ENCODE measurements at regions not wholly inside any gene's neighbourhood (a gene's known extent, or its start where the extent isn't known, plus 50 kb on each side); places are given as distances from the start of the nearest gene placed in this dataset.

DNA sequence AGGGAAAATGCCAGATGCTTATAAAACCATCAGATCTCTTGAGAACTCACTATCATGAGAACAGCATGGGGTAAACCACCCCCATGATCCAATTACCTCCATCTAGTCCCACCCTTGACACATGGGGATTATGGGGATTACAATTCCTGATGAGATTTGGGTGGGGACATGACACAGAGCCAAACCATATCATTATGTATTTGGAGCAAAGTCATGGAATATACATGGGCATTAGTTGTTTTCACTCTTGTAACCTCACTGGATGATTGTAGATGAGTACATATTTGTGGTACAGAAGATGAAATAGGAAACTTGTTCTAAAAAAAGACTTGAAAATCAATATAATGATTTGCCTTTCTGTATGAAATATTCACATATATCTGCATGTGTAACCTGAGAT lies 674.5 kb upstream of the BOD1L1 start:
- Mint-ChIP-seq H3K4me3 (no peak overlapping the region), H3K9me3 (peaks cover 0 to 13% (median 5%) of the 10 kb centered on the region in 6 donors), H3K27me3 (ENCODE audit: low read depth in 3 of 3) (no peaks in the 10 kb centered on the region), H3K27ac (no peak overlapping the region), H3K36me3 (peaks cover 0 to 6% (median 0%) of the 10 kb centered on the region in 3 donors), H3K4me1 (peaks cover 0 to 6% of the 10 kb centered on the region in 2 donors)
- no peak for DNase-seq

DNA sequence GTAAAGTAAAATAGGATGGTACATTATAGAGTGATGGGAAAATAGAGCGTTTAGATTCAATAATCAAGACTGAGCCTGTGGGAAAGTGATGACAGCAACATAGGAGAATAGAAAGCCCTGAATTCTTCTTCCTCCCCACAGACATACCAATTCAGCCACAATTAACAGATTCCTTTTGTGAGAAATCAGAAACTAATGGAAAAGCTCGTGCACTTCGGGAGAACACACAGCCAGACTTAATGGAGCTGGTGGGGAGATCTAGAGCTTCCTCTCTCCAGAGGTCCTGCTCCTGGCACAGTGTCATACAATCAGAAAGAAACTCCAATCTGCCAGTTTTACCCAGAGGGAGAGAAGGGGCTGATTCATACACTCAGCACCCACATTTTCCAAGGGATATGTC lies 676.3 kb upstream of the BOD1L1 start:
- no peak for DNase-seq
- Mint-ChIP-seq H3K27me3 (ENCODE audit: low read depth in 3 of 3) (no peaks in the 10 kb centered on the region), H3K27ac (no peak overlapping the region), H3K36me3 (peaks cover 0 to 6% (median 0%) of the 10 kb centered on the region in 3 donors), H3K9me3 (peaks cover 2 to 14% (median 6%) of the 10 kb centered on the region in 6 donors), H3K4me3 (no peak overlapping the region), H3K4me1 (peaks cover 0 to 6% of the 10 kb centered on the region in 2 donors)

DNA sequence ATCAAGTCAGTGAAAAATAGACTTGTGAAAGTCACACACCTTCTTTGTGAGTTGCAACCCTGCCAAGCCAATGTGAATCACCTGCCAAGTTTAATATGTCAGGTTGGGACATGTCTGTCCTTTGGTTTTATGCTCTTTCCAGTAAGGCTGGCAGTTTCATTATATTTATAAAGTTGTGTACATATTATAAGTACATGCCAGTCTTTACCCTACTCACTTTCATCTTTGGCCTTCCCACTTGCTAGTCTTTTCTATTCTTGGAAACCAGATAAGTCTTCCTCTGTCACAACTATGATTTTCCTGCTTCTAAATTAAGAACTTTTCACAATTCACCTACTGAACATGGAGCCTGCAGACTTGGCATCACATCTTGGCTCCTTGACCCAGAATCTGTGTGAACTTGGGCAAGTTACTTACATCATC lies 680.7 kb upstream of the BOD1L1 start:
- H3K9me3 Mint-ChIP-seq, result peaks cover 2 to 25% (median 7%) of the 10 kb centered on the region in 6 donors
- DNase-seq, result no peak
- H3K4me3 Mint-ChIP-seq, result no peak overlapping the region
- H3K4me1 Mint-ChIP-seq, result peaks cover 0 to 6% of the 10 kb centered on the region in 2 donors
- H3K36me3 Mint-ChIP-seq, result peaks cover 0 to 6% (median 0%) of the 10 kb centered on the region in 3 donors
- no peak overlapping the region for H3K27ac Mint-ChIP-seq
- no peaks in the 10 kb centered on the region for H3K27me3 Mint-ChIP-seq (ENCODE audit: low read depth in 3 of 3)

DNA sequence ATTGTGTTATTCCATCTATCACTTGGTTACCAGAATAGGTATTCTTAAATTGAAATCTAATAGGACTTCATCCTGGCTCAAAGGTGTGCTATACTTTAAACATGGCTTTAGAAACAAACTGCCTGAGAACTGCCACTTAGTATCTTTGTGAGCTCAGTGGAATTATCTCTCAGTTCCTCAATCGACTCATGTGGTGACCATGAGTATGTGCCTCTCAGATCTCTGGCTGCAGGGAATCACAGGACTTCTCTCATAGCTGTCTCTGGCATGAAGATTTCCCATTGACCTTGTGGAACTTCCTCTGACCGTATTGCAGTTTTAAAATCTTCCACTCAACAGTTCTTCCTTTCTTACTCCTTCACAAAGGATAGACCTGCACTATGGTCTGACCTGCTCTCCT lies 681.9 kb upstream of the BOD1L1 start:
- H3K4me1 Mint-ChIP-seq, result peaks cover 0 to 6% of the 10 kb centered on the region in 2 donors
- no peak overlapping the region for H3K4me3 Mint-ChIP-seq
- no peak overlapping the region for H3K27ac Mint-ChIP-seq
- DNase-seq, result no peak
- H3K36me3 Mint-ChIP-seq, result peaks cover 0 to 6% (median 0%) of the 10 kb centered on the region in 3 donors
- peaks cover 0 to 25% (median 8%) of the 10 kb centered on the region in 6 donors for H3K9me3 Mint-ChIP-seq
- no peaks in the 10 kb centered on the region for H3K27me3 Mint-ChIP-seq (ENCODE audit: low read depth in 3 of 3)

DNA sequence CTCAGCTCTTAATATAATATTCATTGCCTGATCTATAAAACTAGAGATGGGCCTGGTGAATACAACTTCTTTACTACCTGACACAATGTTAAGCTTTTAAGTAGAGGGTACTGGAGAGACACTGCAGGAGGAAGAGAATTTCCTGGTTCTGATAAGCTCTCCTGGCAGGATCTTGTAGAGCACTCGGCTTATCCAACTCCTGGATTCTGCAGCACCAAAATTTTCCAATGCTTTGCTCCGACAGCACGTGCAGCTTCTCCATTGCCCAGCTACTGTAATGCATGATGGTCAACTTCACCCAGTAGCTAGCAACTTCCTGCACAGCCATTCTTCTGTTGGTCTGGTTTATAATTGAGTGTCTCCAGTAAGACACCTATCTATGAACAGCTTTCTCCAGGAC lies 686.2 kb upstream of the BOD1L1 start:
- DNase-seq, result no peak
- Mint-ChIP-seq H3K36me3 (no peaks in the 10 kb centered on the region), H3K27me3 (ENCODE audit: low read depth in 3 of 3) (no peaks in the 10 kb centered on the region), H3K27ac (no peak overlapping the region), H3K4me1 (peaks cover 0 to 4% of the 10 kb centered on the region in 2 donors), H3K9me3 (peaks cover 2 to 12% (median 4%) of the 10 kb centered on the region in 6 donors), H3K4me3 (no peak overlapping the region)

DNA sequence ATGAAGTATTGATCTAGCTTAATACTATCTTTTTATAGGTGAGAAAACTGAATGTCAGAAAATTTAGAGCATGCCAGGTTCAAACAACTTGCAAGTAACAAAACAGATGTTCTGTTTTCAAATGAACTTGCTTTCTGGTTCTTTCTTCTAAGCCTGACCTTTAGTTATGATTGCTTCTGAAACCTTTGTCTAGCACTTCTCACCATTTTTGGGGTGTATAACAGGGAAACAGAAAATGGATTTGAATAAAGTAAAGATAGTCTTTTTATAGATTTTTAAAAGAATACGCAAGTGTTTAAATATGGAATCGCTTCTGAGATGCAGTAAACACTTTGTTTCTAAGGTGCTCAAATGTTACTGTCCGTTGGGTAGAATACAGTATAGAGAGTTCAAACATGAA lies 687.2 kb upstream of the CPEB2 start:
- Mint-ChIP-seq H3K4me3 (no peak overlapping the region), H3K27ac (no peak overlapping the region), H3K4me1 (peaks cover 0 to 9% of the 10 kb centered on the region in 2 donors), H3K9me3 (peaks cover 2 to 6% (median 3%) of the 10 kb centered on the region in 6 donors), H3K27me3 (ENCODE audit: low read depth in 3 of 3) (no peaks in the 10 kb centered on the region), H3K36me3 (no peaks in the 10 kb centered on the region)
- no peak for DNase-seq

DNA sequence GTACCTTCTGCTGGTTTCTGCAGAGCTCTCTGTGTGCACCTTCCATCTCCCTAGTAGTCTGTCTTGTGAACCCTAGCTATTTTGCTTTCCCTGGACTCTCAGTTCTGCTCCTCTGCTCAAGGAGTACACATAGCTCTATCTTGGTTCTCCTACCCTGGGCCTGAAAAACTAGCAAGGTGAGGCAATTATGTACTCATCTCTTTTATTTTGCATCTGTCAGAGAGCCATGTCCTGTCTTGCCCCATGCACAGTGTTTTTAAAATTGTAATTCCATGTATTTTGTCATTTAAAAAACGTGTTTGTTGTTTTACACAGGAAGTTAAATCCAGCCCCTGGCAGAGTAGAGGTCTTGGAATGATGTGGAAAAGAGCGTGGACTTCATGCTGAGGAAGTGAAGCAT lies 684.9 kb upstream of the CPEB2 start:
- Mint-ChIP-seq H3K27me3 (ENCODE audit: low read depth in 3 of 3) (no peaks in the 10 kb centered on the region), H3K36me3 (no peaks in the 10 kb centered on the region), H3K9me3 (peaks cover 0 to 7% (median under 1%) of the 10 kb centered on the region in 6 donors), H3K4me3 (no peak overlapping the region), H3K4me1 (peaks cover 0 to 9% of the 10 kb centered on the region in 2 donors), H3K27ac (no peak overlapping the region)
- DNase-seq, result no peak

DNA sequence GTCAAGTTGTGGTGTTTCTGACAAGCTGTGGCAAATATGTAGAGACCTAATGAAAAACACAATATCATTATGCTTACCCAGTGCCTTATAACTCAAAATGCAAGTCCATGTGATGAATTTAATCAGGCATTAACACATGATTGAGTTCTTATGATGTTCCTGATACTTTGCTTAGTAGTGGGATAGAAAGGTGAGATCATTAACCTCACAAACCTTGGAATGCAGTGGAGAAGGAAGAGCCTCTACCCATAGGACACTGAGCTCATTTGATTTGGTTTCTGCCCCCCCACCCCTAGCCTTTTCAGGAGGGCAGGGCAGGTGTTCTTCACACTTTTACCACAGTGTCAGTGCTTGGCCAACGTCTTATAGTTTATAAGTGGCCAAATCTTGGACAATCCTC lies 683.6 kb upstream of the CPEB2 start:
- no peak for DNase-seq
- H3K4me3 Mint-ChIP-seq, result no peak overlapping the region
- H3K4me1 Mint-ChIP-seq, result peaks cover 0 to 9% of the 10 kb centered on the region in 2 donors
- peaks cover 0 to 7% (median under 1%) of the 10 kb centered on the region in 6 donors for H3K9me3 Mint-ChIP-seq
- H3K27ac Mint-ChIP-seq, result no peak overlapping the region
- H3K36me3 Mint-ChIP-seq, result no peaks in the 10 kb centered on the region
- H3K27me3 Mint-ChIP-seq (ENCODE audit: low read depth in 3 of 3), result no peaks in the 10 kb centered on the region

DNA sequence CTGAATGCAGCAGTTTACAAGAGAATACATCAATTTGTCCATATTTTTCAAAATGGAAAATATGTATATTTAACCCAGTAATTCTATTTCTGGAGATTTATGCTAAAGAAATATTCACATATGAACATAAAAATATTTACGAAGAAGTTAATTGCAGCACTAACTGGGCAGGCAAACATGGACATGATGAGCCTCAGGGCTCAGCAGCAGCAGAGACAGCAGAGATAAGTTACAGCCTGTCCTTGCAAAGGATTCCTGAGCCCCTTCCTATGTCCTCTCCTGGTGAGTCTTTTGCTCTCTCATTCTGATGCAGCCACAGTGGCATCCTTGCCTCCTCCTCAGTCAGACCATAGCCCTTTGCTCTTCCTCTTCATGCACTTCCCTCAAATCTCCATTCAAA lies 680.6 kb upstream of the CPEB2 start:
- Mint-ChIP-seq H3K4me1 (peaks cover 0 to 9% of the 10 kb centered on the region in 2 donors), H3K36me3 (no peaks in the 10 kb centered on the region), H3K9me3 (peaks cover 0 to 8% (median 4%) of the 10 kb centered on the region in 6 donors), H3K27ac (no peak overlapping the region), H3K4me3 (no peak overlapping the region), H3K27me3 (ENCODE audit: low read depth in 3 of 3) (peaks cover 0 to 2% (median 0%) of the 10 kb centered on the region in 3 donors)
- DNase-seq, result no peak

DNA sequence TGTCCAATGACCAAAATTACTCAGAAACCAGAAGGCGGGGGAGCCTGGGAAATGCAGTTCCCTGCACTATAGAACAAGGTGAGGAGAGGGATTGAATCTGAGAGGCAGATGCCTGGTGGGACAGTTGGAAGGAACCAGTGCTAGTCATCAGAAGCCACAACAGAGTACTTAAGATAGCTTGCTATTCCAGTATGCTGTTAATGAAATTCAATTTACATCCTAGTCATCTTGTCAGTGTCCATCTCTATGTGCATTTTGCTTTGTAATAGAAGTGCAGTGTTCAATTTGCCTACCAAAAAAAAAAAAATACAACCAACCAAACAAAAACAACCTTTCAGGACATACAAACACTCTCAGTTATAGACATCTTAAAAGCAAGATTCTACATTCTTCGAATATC lies 679.1 kb upstream of the CPEB2 start:
- Mint-ChIP-seq H3K27me3 (ENCODE audit: low read depth in 3 of 3) (peaks cover 0 to 2% (median 0%) of the 10 kb centered on the region in 3 donors), H3K36me3 (no peaks in the 10 kb centered on the region), H3K27ac (no peak overlapping the region), H3K4me3 (no peak overlapping the region), H3K4me1 (peaks cover 0 to 9% of the 10 kb centered on the region in 2 donors), H3K9me3 (peaks cover 0 to 7% (median 3%) of the 10 kb centered on the region in 6 donors)
- no peak for DNase-seq

DNA sequence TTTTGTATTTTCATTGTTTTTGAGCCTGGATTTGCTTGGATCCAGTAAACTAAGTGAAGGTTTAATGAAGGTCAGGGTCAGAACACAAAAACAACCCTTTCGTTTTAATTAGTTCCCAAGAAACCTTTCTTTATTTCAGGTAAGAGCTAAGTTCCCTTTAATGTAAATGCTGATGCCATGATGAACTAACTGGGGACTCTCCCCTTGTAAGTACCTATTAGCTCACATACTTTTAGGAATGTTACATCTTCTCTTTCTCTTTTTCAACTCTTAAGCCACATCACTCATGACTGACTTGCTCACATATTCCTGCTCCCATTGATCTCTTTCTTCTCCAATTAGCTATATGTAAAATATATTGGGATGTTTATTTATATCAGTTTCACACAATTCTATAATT lies 673.1 kb upstream of the CPEB2 start:
- DNase-seq, result no peak
- H3K27ac Mint-ChIP-seq, result no peak overlapping the region
- H3K4me1 Mint-ChIP-seq, result no peaks in the 10 kb centered on the region
- H3K4me3 Mint-ChIP-seq, result no peak overlapping the region
- H3K36me3 Mint-ChIP-seq, result no peaks in the 10 kb centered on the region
- H3K27me3 Mint-ChIP-seq (ENCODE audit: low read depth in 3 of 3), result peaks cover 0 to 2% (median 0%) of the 10 kb centered on the region in 3 donors
- H3K9me3 Mint-ChIP-seq, result peaks cover 0 to 18% (median 2%) of the 10 kb centered on the region in 6 donors

DNA sequence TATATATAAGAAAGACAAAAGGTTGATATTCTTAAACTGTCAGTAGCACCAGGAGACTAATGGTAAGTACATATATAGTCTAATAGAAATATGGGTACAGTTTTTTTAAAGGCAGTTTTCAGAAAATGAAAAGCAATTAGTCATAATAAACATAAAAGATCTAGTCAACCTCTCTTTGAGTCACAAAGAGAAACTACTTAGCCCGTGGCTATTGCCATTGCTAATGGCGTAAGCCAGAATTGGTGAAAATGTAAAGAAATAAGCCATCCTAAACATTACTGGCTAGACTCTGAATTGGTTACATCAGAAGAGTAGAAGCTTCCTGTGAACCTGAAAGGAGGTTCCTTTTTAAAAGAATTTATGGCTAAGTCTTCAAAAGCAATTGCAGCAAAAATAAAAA lies 668.7 kb upstream of the CPEB2 start:
- no peak for DNase-seq
- H3K27ac Mint-ChIP-seq, result no peak overlapping the region
- H3K36me3 Mint-ChIP-seq, result no peaks in the 10 kb centered on the region
- H3K9me3 Mint-ChIP-seq, result peaks cover 0 to 16% (median 0%) of the 10 kb centered on the region in 6 donors
- H3K4me1 Mint-ChIP-seq, result no peaks in the 10 kb centered on the region
- H3K4me3 Mint-ChIP-seq, result no peak overlapping the region
- no peaks in the 10 kb centered on the region for H3K27me3 Mint-ChIP-seq (ENCODE audit: low read depth in 3 of 3)

DNA sequence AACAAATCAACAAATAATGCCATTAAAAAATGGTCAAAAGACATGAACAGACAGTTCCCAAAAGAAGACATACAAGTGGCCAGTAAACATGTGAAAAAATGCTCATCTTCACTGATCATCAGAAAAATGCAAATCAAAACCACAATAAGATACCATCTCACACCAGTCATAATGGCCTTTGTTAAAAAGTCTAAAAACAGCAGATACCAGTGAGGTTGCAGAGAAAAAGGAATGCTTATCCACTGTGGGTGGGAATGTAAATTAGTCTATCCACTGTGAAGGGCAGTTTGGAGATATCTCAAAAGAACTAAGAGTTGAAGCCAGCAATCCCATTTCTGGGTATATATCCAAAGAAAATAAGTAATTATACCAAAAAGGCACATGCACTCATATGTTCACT lies 668.1 kb upstream of the CPEB2 start:
- no peak overlapping the region for H3K4me3 Mint-ChIP-seq
- no peak for DNase-seq
- H3K27ac Mint-ChIP-seq, result no peak overlapping the region
- H3K4me1 Mint-ChIP-seq, result no peaks in the 10 kb centered on the region
- H3K36me3 Mint-ChIP-seq, result no peaks in the 10 kb centered on the region
- no peaks in the 10 kb centered on the region for H3K27me3 Mint-ChIP-seq (ENCODE audit: low read depth in 3 of 3)
- H3K9me3 Mint-ChIP-seq, result peaks cover 0 to 16% (median 0%) of the 10 kb centered on the region in 6 donors

DNA sequence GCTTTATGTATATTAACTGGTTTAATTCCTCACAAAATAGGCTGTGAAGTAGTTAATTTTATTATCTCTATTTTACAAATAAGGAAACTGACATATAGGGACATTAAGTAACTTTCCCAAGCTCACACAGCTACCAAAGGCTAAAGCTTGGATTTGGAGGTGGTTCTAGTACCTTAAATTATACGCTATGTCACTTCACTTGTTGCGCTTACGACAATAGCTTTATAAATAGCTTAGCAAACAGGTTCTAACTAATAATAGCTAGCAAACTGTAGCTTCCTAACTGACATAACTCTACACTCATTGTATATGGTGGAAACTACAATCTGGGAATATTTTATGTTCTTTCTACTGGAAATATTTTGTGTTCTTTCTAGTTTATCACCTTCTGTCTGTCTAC lies 666.4 kb upstream of the CPEB2 start:
- DNase-seq, result no peak
- Mint-ChIP-seq H3K27me3 (ENCODE audit: low read depth in 3 of 3) (no peaks in the 10 kb centered on the region), H3K27ac (no peak overlapping the region), H3K4me1 (no peaks in the 10 kb centered on the region), H3K36me3 (no peaks in the 10 kb centered on the region), H3K4me3 (no peak overlapping the region), H3K9me3 (peaks cover 0 to 16% (median 0%) of the 10 kb centered on the region in 6 donors)

DNA sequence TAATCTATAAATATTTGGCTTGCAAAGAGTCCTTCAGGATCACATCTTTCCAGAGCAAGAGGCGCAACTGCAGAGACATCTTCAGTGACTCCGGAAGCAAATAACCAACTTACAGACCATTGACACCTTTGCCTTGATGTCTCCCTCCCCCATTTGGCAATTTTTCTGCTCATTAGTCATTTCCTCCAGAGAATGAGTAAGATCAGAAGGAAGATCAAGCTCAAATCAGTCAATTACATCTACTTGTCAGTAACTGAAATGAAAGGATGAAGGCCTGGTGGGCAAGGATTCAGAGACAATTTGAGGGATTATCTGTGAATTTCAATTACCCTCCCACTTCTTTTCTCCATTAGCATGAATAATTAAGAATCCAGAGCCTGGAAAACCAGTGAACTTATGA lies 665.6 kb upstream of the CPEB2 start:
- Mint-ChIP-seq H3K36me3 (no peaks in the 10 kb centered on the region), H3K27me3 (ENCODE audit: low read depth in 3 of 3) (no peaks in the 10 kb centered on the region), H3K4me3 (no peak overlapping the region), H3K27ac (no peak overlapping the region), H3K9me3 (peaks cover 0 to 12% (median 0%) of the 10 kb centered on the region in 6 donors), H3K4me1 (no peaks in the 10 kb centered on the region)
- no peak for DNase-seq

Data from immature natural killer cell (primary cell).